Lower lobe of right lung (tissue), 2 donors: ENCODE measurements at regions not wholly inside any gene's neighbourhood (a gene's known extent, or its start where the extent isn't known, plus 50 kb on each side); places are given as distances from the start of the nearest gene placed in this dataset.

Experiments
- ATAC-seq, 2 donors: fragments of 200-7000 bp; cut with Tn5 transposase; one replicate each; pipeline ENCODE4 v1.9.1; 2020 to 2022; ENCODE audit warnings: mild to moderate bottlenecking in 2 of 2, moderate library complexity in 2 of 2
- DNase-seq: peaks from one replicate; pipeline ENCODE4 v3.0.0-alpha.2; 2020
- H3K27ac ChIP-seq: fragments of 200-600 bp; one replicate; pipeline ENCODE4 v1.8.0; 2022
- H3K27me3 ChIP-seq: fragments of 200-600 bp; one replicate; pipeline ENCODE4 v1.8.0; 2022; ENCODE audit warnings: low read depth
- H3K36me3 ChIP-seq: fragments of 200-600 bp; one replicate; pipeline ENCODE4 v1.8.0; 2022; ENCODE audit warnings: mild to moderate bottlenecking
- H3K4me1 ChIP-seq: fragments of 200-600 bp; one replicate; pipeline ENCODE4 v1.8.0; 2022
- H3K4me3 ChIP-seq: fragments of 200-600 bp; one replicate; pipeline ENCODE4 v1.8.0; 2022; ENCODE audit warnings: mild to moderate bottlenecking
- H3K9me3 ChIP-seq: fragments of 200-600 bp; one replicate; pipeline ENCODE4 v1.8.0; 2022
- intact Hi-C: fragments of 100-400 bp; cut with DNase I; formaldehyde crosslinking; loops from one replicate; pipeline ENCODE4 v1.11.0; 2022
- TF ChIP-seq, protein P1 (sequence below): fragments of 200-600 bp; IDR thresholded peaks from one replicate; pipeline ENCODE4 v1.8.0; 2022; ENCODE audit warnings: antibody characterized with exemption, mild to moderate bottlenecking
- donor health status: DM: no; HTN: yes; CAD: no; lungs with severe emphysema.

DNA sequence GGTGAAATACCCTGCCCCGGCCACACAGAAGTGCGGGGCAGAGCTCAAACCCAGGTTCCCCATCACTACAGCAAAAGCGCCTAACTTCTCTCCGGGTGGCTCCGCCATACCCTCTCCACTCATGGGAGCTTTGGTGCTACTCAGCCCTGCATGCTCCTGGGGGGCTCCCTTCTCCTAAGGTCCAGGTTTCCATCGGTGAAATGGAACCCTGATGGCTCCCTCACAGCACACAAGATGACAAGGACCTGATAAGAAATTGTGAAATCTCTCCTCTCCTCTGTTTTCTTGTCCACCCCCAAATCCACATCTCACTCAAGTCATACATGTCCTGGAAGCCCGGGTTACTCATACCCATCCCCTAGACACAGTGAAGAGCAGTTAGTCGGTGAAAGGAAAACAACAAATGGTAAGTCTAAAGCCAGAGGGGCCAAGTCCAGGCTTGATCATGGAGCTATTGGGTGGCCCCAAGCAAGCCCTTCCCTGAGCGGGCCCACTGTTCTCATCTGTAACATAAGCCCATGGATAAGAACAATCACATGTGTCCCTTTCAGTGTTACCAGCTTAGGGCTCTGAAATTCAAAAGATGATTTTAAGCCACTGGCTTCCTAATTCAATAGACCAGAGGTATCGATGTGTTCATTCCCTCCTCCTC, 317.5 kb downstream of the BCL11B start:
- H3K27me3 ChIP-seq = no peaks in the 10 kb centered on the region
- TF ChIP-seq, protein P1, sequence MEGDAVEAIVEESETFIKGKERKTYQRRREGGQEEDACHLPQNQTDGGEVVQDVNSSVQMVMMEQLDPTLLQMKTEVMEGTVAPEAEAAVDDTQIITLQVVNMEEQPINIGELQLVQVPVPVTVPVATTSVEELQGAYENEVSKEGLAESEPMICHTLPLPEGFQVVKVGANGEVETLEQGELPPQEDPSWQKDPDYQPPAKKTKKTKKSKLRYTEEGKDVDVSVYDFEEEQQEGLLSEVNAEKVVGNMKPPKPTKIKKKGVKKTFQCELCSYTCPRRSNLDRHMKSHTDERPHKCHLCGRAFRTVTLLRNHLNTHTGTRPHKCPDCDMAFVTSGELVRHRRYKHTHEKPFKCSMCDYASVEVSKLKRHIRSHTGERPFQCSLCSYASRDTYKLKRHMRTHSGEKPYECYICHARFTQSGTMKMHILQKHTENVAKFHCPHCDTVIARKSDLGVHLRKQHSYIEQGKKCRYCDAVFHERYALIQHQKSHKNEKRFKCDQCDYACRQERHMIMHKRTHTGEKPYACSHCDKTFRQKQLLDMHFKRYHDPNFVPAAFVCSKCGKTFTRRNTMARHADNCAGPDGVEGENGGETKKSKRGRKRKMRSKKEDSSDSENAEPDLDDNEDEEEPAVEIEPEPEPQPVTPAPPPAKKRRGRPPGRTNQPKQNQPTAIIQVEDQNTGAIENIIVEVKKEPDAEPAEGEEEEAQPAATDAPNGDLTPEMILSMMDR = no peak
- DNase-seq (no peak), ATAC-seq (no peak)
- no peaks in the 10 kb centered on the region for H3K9me3 ChIP-seq
- H3K27ac ChIP-seq = no peak overlapping the region
- no peaks in the 10 kb centered on the region for H3K36me3 ChIP-seq
- peaks cover 13% of the 10 kb centered on the region for H3K4me1 ChIP-seq
- intact Hi-C loops = no loop called here
- H3K4me3 ChIP-seq = no peak overlapping the region

DNA sequence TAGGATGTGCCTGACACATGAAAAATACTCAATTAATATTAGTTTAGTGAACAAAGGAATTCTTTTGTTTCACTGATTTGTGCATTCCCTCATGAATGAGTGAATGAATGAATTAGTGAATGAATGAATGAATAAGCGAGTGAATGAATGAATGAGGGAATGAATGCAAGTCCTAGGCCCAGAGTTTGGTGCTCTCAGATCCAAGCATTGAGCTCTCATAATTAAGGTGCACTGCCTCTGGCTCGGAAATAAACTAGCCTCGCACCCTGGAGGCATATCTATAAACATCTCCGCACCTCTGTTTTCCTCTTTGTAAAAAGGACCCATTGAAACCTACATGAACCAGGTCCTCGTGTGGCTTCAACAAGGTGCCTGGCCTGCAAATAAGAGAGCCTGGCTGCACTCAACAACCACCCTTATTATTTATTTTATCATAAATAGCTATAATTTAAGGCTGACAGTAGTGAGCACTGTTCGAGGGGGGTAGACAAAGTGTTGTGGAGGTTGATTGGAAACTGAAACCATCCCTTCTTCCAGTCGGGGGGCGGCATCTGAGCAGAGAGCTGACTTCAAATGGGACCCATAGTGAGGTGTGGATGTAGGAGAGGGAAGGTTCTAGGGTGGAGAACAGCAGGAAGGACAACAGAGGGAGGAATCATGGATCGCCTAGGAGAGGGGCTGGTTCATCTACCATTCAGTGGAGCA, 316.8 kb downstream of the BCL11B start:
- H3K4me3 ChIP-seq = no peak overlapping the region
- no peak for ATAC-seq

DNA sequence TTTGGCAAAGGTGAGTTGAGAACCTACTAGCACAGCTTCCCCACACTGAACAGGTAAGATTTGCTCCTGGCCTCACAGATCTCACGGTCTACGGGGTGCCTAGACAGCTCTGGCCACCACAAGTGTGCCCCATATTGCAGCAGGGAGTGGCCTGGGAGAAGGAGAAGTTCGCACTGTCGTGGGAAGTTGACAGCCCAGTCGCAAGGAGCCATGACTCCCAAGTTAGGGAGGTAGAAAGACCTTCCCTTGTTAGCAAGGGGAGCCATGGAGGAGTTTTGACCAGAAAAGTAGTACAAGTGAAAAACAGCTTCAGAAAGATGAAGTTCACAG, 316.3 kb downstream of the BCL11B start:
- H3K27ac ChIP-seq = no peak overlapping the region
- no peak for DNase-seq
- intact Hi-C loops = no loop called here
- TF ChIP-seq, protein P1 = no peak
- no peak overlapping the region for H3K4me3 ChIP-seq
- no peaks in the 10 kb centered on the region for H3K27me3 ChIP-seq
- no peaks in the 10 kb centered on the region for H3K36me3 ChIP-seq
- no peak for ATAC-seq
- no peaks in the 10 kb centered on the region for H3K9me3 ChIP-seq
- H3K4me1 ChIP-seq = peaks cover 13% of the 10 kb centered on the region

More for the DNA sequence above, 316.8 kb downstream of the BCL11B start:
- Histone ChIP-seq H3K27ac (no peak overlapping the region), H3K27me3 (no peaks in the 10 kb centered on the region), H3K4me1 (peaks cover 13% of the 10 kb centered on the region), H3K9me3 (no peaks in the 10 kb centered on the region), H3K36me3 (no peaks in the 10 kb centered on the region)
- TF ChIP-seq, protein P1 = no peak
- intact Hi-C loops = no loop called here
- no peak for DNase-seq

DNA sequence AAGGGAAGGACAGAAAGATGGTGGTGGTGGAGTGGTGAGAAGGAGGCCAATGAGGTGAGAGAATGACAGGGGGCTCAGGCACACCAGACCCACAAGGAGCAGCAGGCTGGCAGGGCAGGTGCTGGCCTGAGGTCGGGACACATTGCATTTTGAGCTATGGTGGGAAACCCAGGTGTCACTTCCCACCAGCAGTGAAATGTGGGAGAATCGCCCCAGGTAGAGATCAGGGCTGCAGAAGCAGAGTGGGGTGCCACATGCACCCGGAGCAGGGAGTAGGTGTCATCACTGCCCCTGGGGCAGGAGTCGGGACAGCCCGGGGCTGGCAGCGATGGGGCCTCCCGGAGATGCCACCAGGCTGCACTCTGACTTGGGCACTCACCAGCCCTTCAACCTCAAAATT, 315.8 kb downstream of the BCL11B start:
- Histone ChIP-seq H3K9me3 (no peaks in the 10 kb centered on the region), H3K27me3 (no peaks in the 10 kb centered on the region), H3K36me3 (no peaks in the 10 kb centered on the region), H3K27ac (no peak overlapping the region), H3K4me1 (peaks cover 13% of the 10 kb centered on the region), H3K4me3 (no peak overlapping the region)
- DNase-seq (no peak), ATAC-seq (no peak)
- intact Hi-C loops = no loop called here
- TF ChIP-seq, protein P1 = no peak

DNA sequence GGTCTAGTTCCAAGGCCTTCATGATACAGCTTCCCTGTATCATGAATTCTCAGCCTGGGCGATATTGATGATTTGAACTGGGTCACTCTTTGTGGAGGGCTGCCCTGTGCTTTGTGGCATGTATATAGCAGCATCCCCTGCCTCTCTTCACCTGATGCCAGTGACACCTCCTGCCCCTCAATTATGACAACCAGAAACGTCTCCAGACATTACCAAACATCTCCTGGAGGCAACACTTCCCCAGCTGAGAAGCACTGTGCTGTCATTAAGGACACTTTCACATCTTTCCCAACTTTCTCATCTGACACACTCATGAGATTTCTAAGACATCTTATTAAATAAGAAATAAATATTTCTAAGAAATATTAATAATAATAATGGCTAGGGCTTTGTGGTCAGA, 315.3 kb downstream of the BCL11B start:
- DNase-seq = no peak
- Histone ChIP-seq H3K4me3 (no peak overlapping the region), H3K9me3 (no peaks in the 10 kb centered on the region), H3K4me1 (peaks cover 13% of the 10 kb centered on the region), H3K27ac (no peak overlapping the region), H3K36me3 (no peaks in the 10 kb centered on the region), H3K27me3 (peaks cover 4% of the 10 kb centered on the region)
- no peak for ATAC-seq
- intact Hi-C loops = no loop called here
- TF ChIP-seq, protein P1 = no peak
